ENCODE measurements at regions not wholly inside any gene's neighbourhood (a gene's known extent, or its start where the extent isn't known, plus 50 kb on each side); places are given as distances from the start of the nearest gene placed in this dataset.

DNA sequence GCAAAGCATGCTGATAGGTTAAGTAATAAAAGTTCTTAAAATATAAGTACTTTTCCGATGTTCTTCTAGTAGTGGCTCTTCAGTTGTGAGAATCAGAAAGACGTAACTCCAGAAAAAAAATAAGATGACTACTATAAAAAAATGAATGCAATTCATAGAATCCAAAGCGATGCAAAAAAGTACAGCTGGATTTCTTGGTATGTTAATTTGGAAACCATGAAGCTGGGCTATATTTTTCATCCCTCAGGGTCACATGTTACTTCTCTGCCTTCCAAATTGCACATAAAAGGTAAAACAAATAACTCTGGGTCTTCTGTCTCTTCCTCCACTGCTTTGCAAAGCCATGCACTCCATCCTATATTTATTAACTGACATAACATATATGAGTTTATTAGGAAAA is 843.9 kb upstream of the DPPA4 start:
- TF ChIP-seq, protein P1, sequence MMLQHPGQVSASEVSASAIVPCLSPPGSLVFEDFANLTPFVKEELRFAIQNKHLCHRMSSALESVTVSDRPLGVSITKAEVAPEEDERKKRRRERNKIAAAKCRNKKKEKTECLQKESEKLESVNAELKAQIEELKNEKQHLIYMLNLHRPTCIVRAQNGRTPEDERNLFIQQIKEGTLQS (IDR thresholded peaks at IDR 0.05; ENCODE audit: borderline replicate concordance, extremely low read depth, low read depth, low read length), result no peak
- TF ChIP-seq EP300 (IDR thresholded peaks at IDR 0.05; ENCODE audit: borderline replicate concordance in 1 of 2, control insufficient read depth in 1 of 2, low read depth in 2 of 2, low read length in 2 of 2) (no peak), USF2 (IDR thresholded peaks at IDR 0.05; ENCODE audit: borderline replicate concordance, low read depth, low read length) (no peak), POLR2A (IDR thresholded peaks at IDR 0.05; ENCODE audit: low read depth, low read length) (no peak), MEF2A (IDR thresholded peaks at IDR 0.05; ENCODE audit: insufficient read depth, low read depth, low read length) (no peak), BCLAF1 (IDR thresholded peaks at IDR 0.05) (no peak), STAT3 (IDR thresholded peaks at IDR 0.05; ENCODE audit: low read depth, low read length) (no peak)
- TF ChIP-seq, protein P2, sequence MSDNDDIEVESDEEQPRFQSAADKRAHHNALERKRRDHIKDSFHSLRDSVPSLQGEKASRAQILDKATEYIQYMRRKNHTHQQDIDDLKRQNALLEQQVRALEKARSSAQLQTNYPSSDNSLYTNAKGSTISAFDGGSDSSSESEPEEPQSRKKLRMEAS (IDR thresholded peaks at IDR 0.05; ENCODE audit: low read depth, low read length), result no peak

Data from GM12878 (cell line).